DND-41 (cell line): ENCODE measurements at regions not wholly inside any gene's neighbourhood (a gene's known extent, or its start where the extent isn't known, plus 50 kb on each side); places are given as distances from the start of the nearest gene placed in this dataset.

Source experiments
- ATAC-seq: fragments of 200-7000 bp; cut with Tn5 transposase; 3 replicates; pipeline ENCODE4 v1.9.1; 2021; ENCODE audit warnings: low read depth; ENCODE audit not compliant: insufficient read depth
- DNase-seq: peaks from one replicate; pipeline ENCODE4 v3.0.0-alpha.2; 2020
- H2AFZ ChIP-seq: 2 replicates; pipeline ENCODE4 v1.6.0; 2012; ENCODE audit warnings: low read depth, low read length
- H3K27ac ChIP-seq: 2 replicates; pipeline ENCODE4 v1.5.1; 2012; ENCODE audit warnings: low read length, inconsistent platforms
- H3K27me3 ChIP-seq: fragments of 200-600 bp; sonication (generic); 2 replicates; pipeline ENCODE4 v1.6.0; 2012; ENCODE audit warnings: low read length, mild to moderate bottlenecking, inconsistent platforms; ENCODE audit not compliant: insufficient read depth, poor library complexity
- H3K36me3 ChIP-seq: 2 replicates; pipeline ENCODE4 v1.5.1; 2012; ENCODE audit warnings: low read length, inconsistent platforms; ENCODE audit not compliant: insufficient read depth
- H3K4me1 ChIP-seq: 2 replicates; pipeline ENCODE4 v1.5.1; 2012; ENCODE audit warnings: mild to moderate bottlenecking, low read length; ENCODE audit not compliant: insufficient read depth
- H3K4me2 ChIP-seq: 2 replicates; pipeline ENCODE4 v1.6.0; 2012; ENCODE audit warnings: mild to moderate bottlenecking, moderate library complexity, low read length, inconsistent platforms; ENCODE audit not compliant: insufficient read depth
- H3K4me3 ChIP-seq, 2 experiments: fragments of 200-600 bp in 1 of 2; shearing (Covaris generic) in 1 of 2; 2 replicates each; pipeline ENCODE4 v1.5.1; 2012 to 2016; ENCODE audit warnings: inconsistent platforms in 2 of 2, low read length in 2 of 2, mild to moderate bottlenecking in 2 of 2, low read depth in 1 of 2, moderate library complexity in 1 of 2
- H3K79me2 ChIP-seq: 2 replicates; pipeline ENCODE4 v1.6.0; 2012; ENCODE audit warnings: low read length, inconsistent platforms; ENCODE audit not compliant: insufficient read depth
- H3K9ac ChIP-seq: 2 replicates; pipeline ENCODE4 v1.6.0; 2012; ENCODE audit warnings: low read depth, mild to moderate bottlenecking, inconsistent platforms, low read length, moderate library complexity
- H3K9me3 ChIP-seq: 2 replicates; pipeline ENCODE4 v1.5.1; 2012; ENCODE audit warnings: low read length, moderate library complexity, mild to moderate bottlenecking, inconsistent platforms; ENCODE audit not compliant: insufficient read depth, severe bottlenecking
- H4K20me1 ChIP-seq: 2 replicates; pipeline ENCODE4 v1.6.0; 2012; ENCODE audit warnings: low read length; ENCODE audit not compliant: insufficient read depth
- EZH2 ChIP-seq: IDR thresholded peaks from 3 replicates; pipeline ENCODE4 v1.6.1; 2012; ENCODE audit warnings: borderline replicate concordance, low read depth, mild to moderate bottlenecking, moderate library complexity, low read length, inconsistent platforms; ENCODE audit not compliant: severe bottlenecking
- TF ChIP-seq, protein P1 (sequence below): IDR thresholded peaks from 2 replicates; pipeline ENCODE4 v1.5.1; 2012; ENCODE audit warnings: borderline replicate concordance, low read length, moderate library complexity, mild to moderate bottlenecking; ENCODE audit not compliant: poor library complexity, severe bottlenecking; ENCODE audit errors: extremely low read depth

DNA sequence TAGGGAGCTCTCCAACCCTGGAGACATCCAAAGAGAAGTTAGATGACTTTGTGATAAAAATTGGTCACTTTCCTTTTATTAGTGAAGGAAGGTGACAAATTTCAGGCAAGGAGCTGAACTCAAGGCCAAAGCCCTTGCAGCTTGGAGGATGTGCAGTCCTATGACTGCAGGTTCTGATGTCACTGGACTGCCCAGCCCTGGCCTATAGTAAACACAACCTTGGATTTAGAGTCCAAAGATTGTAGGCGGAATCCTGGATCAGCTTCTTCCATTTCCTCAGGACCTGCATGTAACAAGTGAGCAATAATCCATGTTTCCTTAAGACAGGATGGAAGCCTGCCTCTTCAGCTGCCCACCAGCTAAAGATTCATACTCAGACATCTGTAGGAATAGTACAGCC is 169.3 kb upstream of the ZC3H12A start:
- Histone ChIP-seq H3K4me1 (no peaks in the 10 kb centered on the region), H3K79me2 (no peaks in the 10 kb centered on the region), H4K20me1 (0 out of 2 replicates have a peak, but pooled peaks cover 4% of the 10 kb centered on the region), H3K36me3 (no peaks in the 10 kb centered on the region), H3K27ac (no peak overlapping the region), H3K9ac (no peak overlapping the region), H2AFZ (no peak overlapping the region), H3K4me2 (no peak overlapping the region), H3K9me3 (no peaks in the 10 kb centered on the region), H3K4me3 (no peak overlapping the region), H3K27me3 (peaks cover 10% of the 10 kb centered on the region)
- no peak for DNase-seq
- ATAC-seq, result no peak
- TF ChIP-seq, protein P1, sequence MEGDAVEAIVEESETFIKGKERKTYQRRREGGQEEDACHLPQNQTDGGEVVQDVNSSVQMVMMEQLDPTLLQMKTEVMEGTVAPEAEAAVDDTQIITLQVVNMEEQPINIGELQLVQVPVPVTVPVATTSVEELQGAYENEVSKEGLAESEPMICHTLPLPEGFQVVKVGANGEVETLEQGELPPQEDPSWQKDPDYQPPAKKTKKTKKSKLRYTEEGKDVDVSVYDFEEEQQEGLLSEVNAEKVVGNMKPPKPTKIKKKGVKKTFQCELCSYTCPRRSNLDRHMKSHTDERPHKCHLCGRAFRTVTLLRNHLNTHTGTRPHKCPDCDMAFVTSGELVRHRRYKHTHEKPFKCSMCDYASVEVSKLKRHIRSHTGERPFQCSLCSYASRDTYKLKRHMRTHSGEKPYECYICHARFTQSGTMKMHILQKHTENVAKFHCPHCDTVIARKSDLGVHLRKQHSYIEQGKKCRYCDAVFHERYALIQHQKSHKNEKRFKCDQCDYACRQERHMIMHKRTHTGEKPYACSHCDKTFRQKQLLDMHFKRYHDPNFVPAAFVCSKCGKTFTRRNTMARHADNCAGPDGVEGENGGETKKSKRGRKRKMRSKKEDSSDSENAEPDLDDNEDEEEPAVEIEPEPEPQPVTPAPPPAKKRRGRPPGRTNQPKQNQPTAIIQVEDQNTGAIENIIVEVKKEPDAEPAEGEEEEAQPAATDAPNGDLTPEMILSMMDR, result no peak
- no peak for TF ChIP-seq EZH2

GRCh38 chr1:37305841-37306240 is 168.5 kb upstream of the ZC3H12A start:
- Histone ChIP-seq H2AFZ (no peak overlapping the region), H3K4me3 (no peak overlapping the region), H3K9me3 (no peaks in the 10 kb centered on the region), H3K27me3 (peaks cover 10% of the 10 kb centered on the region), H3K79me2 (no peaks in the 10 kb centered on the region), H3K4me2 (no peak overlapping the region), H3K27ac (no peak overlapping the region), H4K20me1 (0 out of 2 replicates have a peak, but pooled peaks cover 4% of the 10 kb centered on the region), H3K36me3 (no peaks in the 10 kb centered on the region), H3K4me1 (no peaks in the 10 kb centered on the region), H3K9ac (no peak overlapping the region)
- TF ChIP-seq, protein P1, result no peak
- TF ChIP-seq EZH2, result no peak
- DNase-seq (no peak), ATAC-seq (no peak)

- Histone ChIP-seq H3K79me2 (no peaks in the 10 kb centered on the region), H3K27ac (no peak overlapping the region), H3K9me3 (no peaks in the 10 kb centered on the region), H3K4me1 (no peaks in the 10 kb centered on the region), H4K20me1 (0 out of 2 replicates have a peak, but pooled peaks cover 4% of the 10 kb centered on the region), H2AFZ (no peak overlapping the region), H3K9ac (no peak overlapping the region), H3K27me3 (peaks cover 10% of the 10 kb centered on the region), H3K4me3 (no peak overlapping the region), H3K4me2 (no peak overlapping the region), H3K36me3 (no peaks in the 10 kb centered on the region)
- no peak for ATAC-seq
- TF ChIP-seq EZH2, result no peak
- TF ChIP-seq, protein P1, result no peak
- DNase-seq, result no peak
These were observed 167.9 kb upstream of the ZC3H12A start for GRCh38 chr1:37306461-37306860.

DNA sequence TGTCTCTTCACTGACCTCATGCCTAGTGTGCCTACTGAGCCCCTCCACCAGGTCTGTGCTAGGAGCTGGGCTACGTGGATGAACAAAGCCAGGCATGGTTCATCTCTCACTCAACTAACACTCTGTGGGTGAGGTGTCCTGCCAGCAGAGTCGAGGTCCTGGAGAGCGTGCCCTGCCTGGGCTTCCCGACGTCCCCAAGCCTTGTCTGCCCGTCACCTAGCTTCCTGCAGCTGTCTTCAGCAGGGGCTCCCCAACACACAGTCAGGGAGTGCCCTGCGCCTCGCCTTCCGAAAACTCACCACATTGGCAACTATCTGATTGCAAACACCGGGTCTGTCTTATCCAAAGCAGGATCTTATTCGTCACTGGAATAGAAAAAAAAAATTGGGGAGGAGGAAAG is 167.5 kb upstream of the ZC3H12A start:
- Histone ChIP-seq H3K27ac (no peak overlapping the region), H2AFZ (no peak overlapping the region), H3K79me2 (no peaks in the 10 kb centered on the region), H3K9me3 (no peaks in the 10 kb centered on the region), H3K4me1 (no peaks in the 10 kb centered on the region), H4K20me1 (0 out of 2 replicates have a peak, but pooled peaks cover 4% of the 10 kb centered on the region), H3K9ac (no peak overlapping the region), H3K4me3 (no peak overlapping the region), H3K36me3 (no peaks in the 10 kb centered on the region), H3K27me3 (peaks cover 10% of the 10 kb centered on the region), H3K4me2 (no peak overlapping the region)
- ATAC-seq (no peak), DNase-seq (no peak)
- TF ChIP-seq, protein P1, result no peak
- TF ChIP-seq EZH2, result no peak
